ENCODE measurements at regions not wholly inside any gene's neighbourhood (a gene's known extent, or its start where the extent isn't known, plus 50 kb on each side); places are given as distances from the start of the nearest gene placed in this dataset.

DNA sequence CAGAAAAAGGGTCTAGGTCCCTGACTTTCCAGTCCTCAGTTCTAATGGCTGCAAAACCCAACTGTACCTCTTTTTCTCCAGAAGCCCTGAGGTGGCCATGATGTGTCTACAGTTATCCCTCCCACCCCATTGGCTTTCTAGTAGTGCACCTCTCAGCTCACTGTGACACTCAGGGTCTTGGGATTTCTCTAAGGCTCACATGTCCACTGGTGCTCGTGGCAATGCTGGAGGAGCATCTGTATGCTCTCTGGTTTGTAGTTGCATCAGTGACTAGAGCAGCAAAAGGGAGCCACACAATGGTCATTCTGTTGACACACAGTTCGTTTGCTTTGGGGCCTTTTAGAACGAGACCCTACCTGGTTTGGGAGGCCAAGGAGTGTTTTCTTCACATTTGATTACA lies 81.6 kb upstream of the SYT6 start:
- H3K9ac ChIP-seq (ENCODE audit: insufficient read depth in 1 of 2, low read depth in 2 of 2, low read length in 2 of 2), result no peak overlapping the region
- in situ Hi-C loops (cut with MboI) (no loop called here), intact Hi-C loops (cut with micrococcal nuclease) (no loop called here)
- H3K4me1 ChIP-seq (replicated peaks in 1 of 2; ENCODE audit: control insufficient read depth in 2 of 2, insufficient read depth in 2 of 2, low read length in 2 of 2), result no peaks in the 10 kb centered on the region
- no peaks in the 10 kb centered on the region; the same call in 1 of the 2 replicates for H4K20me1 ChIP-seq (replicated peaks; ENCODE audit: control insufficient read depth, insufficient read depth, low read length)
- H3K4me3 ChIP-seq, result no peak overlapping the region
- DNase-seq (ENCODE audit: extremely low read depth in 1 of 4, low spot score in 3 of 4) (no peak), FAIRE-seq (no peak), ATAC-seq (no peak)
- H3K4me2 ChIP-seq (ENCODE audit: insufficient read depth, low read length), result no peak overlapping the region
- H3K9me3 ChIP-seq (replicated peaks; ENCODE audit: control insufficient read depth, insufficient read depth, low read depth, low read length), result no peaks in the 10 kb centered on the region
- no peaks in the 10 kb centered on the region for H3K9me1 ChIP-seq (ENCODE audit: control insufficient read depth, insufficient read depth, low read length)
- no peak overlapping the region for H2AFZ ChIP-seq (ENCODE audit: low read depth, low read length)
- TF ChIP-seq, protein P1, sequence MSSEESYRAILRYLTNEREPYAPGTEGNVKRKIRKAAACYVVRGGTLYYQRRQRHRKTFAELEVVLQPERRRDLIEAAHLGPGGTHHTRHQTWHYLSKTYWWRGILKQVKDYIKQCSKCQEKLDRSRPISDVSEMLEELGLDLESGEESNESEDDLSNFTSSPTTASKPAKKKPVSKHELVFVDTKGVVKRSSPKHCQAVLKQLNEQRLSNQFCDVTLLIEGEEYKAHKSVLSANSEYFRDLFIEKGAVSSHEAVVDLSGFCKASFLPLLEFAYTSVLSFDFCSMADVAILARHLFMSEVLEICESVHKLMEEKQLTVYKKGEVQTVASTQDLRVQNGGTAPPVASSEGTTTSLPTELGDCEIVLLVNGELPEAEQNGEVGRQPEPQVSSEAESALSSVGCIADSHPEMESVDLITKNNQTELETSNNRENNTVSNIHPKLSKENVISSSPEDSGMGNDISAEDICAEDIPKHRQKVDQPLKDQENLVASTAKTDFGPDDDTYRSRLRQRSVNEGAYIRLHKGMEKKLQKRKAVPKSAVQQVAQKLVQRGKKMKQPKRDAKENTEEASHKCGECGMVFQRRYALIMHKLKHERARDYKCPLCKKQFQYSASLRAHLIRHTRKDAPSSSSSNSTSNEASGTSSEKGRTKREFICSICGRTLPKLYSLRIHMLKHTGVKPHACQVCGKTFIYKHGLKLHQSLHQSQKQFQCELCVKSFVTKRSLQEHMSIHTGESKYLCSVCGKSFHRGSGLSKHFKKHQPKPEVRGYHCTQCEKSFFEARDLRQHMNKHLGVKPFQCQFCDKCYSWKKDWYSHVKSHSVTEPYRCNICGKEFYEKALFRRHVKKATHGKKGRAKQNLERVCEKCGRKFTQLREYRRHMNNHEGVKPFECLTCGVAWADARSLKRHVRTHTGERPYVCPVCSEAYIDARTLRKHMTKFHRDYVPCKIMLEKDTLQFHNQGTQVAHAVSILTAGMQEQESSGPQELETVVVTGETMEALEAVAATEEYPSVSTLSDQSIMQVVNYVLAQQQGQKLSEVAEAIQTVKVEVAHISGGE (CRISPR knock-in tag; IDR thresholded peaks at IDR 0.05), result peak in 1 of 3 experiments; percentile 42; a peak in 1 of 6 replicates
- no peak for TF ChIP-seq POLR2AphosphoS5 (IDR thresholded peaks at IDR 0.05; ENCODE audit: control insufficient read depth, insufficient read depth, low read depth, low read length)
- no TSS peak for BruUV-seq (replicated peaks)
- H3K79me2 ChIP-seq (ENCODE audit: control insufficient read depth, insufficient read depth, low read length), result no peaks in the 10 kb centered on the region
- POLR2A ChIA-PET, result no interaction called here
- CTCF ChIA-PET (ENCODE audit: low intra/inter-chr PET ratio), result no interaction called here
- 0% methylated on average over 3 of the region's 3 CpGs for WGBS (ENCODE audit: insufficient coverage, low coverage, missing lambda C conversion rate)
- no peak overlapping the region for H3K27ac ChIP-seq (ENCODE audit: extremely low read depth, low read depth, low read length)
- H3K27me3 ChIP-seq (ENCODE audit: control insufficient read depth in 2 of 2, insufficient read depth in 2 of 2, low read length in 2 of 2), result peaks cover 6 to 13% of the 10 kb centered on the region in 2 experiments; a peak in 3 of 5 replicates
- H3K36me3 ChIP-seq (ENCODE audit: control insufficient read depth, insufficient read depth, low read length), result no peaks in the 10 kb centered on the region

All from K562 (cell line).